ENCODE measurements at regions not wholly inside any gene's neighbourhood (a gene's known extent, or its start where the extent isn't known, plus 50 kb on each side); places are given as distances from the start of the nearest gene placed in this dataset.

GRCh38 chr22:49031746-49032330 is 795.8 kb downstream of the BRD1 start:
- DNase-seq (ENCODE audit: low spot score): no peak

GRCh38 chr22:49028111-49028510 is 799.6 kb downstream of the BRD1 start:
- DNase-seq (ENCODE audit: low spot score): no peak

GRCh38 chr22:49027368-49027670 is 800.4 kb downstream of the BRD1 start:
- DNase-seq (ENCODE audit: low spot score): no peak

- no peak for DNase-seq (ENCODE audit: low spot score)
Observed at GRCh38 chr22:49026494-49027367, 800.9 kb downstream of the BRD1 start.

DNA sequence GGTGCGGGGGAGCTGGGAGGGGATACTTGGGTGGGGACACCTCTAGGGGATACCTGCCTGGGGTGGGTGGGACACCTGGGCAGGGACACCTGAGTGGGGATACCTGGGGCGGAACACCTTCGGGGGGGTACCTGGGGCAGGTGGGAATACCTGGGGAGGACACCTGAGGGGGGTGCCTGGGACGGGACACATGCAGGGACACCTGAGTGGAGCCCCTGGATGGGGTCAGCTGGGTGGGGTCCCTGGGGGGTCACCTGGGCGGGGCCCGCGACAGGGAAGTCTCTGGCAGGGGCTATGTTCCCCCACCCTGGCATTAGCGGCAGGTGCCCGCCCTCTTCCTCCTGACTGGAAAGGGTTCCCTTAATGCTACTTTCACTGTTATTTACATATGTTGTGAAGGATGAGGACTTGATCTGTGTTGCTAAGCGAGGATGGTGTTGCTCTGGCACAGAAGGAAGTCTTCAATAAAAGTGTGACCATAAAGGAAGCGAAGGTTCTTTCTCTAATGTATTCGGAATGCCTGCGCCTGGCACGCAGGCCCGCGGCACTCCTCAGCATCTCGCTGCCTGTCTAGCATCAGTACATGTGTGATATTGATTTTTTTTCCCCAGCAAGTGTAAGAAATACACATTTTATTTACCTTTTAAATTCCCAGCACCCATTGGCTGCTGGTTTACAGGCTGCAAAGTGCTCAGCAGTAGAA is 801.7 kb downstream of the BRD1 start:
- DNase-seq (ENCODE audit: low spot score): no peak

DNA sequence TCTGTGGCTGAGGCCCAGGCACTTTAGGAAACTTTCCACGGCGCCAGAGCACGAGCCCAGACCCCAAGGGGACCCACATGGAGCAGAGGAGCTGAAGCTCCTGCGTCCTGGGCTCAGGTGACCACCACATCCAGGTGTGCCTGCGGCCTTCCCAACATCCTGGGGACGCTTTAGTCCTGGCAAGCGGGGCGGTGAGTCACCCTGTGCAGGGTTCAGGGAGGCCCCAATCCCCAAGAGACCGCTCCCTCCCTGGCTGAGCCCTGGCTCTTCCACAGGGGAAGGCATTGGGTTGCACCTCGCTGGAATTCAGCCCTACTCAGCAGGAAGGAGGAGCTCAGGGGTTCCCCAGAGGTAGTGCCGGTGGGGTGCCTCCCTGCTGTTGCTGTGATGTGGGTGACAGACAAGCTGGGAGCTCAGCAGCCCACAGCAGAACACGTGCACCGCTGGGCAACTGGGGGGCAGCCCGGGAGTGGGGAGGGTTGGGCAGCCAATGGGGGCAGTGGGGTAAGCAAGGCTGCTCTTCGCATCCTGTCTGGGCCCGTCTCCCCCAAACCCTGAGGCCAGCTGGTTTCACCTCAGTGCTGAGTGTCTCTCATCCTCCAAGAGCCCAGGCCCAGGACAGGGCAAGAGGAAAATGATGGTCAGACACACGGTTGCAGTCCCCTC is 802.8 kb downstream of the BRD1 start:
- DNase-seq (ENCODE audit: low spot score): no peak

DNA sequence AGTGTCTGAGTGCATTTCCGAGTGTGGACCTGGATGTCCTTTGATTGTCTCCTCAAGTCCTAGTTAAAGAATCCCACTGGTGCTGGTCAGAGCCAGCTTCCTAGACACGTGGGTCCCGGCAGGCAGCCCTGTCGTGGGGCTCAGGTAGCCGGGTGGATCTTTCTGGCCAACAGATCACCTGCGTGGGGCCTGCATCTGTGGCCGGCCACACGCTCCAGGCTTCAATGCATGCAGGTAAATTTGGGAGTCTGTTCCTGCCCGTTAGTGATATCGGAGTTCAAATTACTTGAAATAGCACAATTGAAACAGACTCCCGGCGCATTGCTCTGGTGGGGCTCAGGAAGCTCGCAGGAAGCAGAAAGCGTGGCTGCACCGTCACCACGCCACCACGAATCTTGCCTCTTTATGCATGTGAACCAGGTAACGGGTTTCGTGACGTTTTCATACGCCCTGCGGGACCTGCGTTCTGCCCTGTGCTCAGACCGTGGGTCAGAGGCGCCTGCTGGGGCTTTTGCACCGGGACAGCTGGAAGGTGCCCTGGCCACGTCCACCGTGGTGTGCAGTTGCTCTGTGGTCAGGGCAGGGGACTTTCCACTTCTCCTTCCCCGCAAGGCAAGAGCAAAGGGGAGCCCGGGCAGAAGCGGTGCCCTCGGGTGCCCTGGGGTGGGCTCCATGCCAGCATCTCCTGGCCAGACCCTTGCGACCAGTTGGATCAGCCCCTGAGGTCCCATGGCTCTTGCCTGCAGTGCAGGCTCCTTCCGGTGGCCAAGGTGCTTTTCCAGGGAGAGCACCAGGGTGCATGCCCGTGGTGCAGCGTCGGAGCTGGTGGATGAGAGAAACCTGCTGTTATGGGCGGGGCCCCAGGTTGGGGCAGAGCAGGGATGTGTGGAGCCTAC is 803.5 kb downstream of the BRD1 start:
- no peak for DNase-seq (ENCODE audit: low spot score)

DNA sequence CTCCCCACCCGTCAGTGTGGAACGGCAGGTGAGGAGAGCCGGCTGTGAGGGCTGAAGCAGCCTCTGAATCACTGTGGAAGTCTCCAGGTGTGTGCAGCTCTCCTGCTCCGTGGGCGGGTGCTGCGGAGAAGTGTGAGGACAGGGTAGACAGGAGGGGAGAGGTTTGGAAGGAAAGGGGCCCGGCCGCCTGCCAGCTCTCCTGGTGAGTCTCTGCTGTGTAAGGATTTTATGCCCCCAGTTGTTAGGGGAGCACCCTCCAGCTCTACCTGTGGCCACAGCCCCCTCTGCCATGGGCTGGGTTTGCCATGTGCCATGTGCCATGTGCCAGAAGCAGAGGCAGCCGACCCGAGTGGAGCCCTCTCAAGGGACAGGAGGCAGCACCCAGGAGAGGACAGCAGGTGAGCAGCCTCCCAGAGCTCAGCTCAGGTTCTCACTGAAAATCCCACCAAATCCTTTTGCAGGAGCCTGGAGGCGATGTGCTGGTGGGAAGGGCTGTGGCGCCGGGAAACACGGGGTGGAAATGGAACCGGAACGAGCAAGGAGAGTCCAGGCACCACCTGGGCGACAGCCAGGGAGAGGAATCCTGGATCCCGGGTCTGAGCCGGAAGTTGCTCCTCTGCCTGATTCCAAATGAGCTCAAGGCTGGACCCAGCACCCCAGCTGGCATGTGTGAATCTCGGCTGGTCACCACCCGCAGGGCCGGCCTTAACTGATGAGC is 804.4 kb downstream of the BRD1 start:
- no peak for DNase-seq (ENCODE audit: low spot score)

- DNase-seq (ENCODE audit: low spot score): no peak
Observed at GRCh38 chr22:49022816-49023160, 804.9 kb downstream of the BRD1 start.

DNA sequence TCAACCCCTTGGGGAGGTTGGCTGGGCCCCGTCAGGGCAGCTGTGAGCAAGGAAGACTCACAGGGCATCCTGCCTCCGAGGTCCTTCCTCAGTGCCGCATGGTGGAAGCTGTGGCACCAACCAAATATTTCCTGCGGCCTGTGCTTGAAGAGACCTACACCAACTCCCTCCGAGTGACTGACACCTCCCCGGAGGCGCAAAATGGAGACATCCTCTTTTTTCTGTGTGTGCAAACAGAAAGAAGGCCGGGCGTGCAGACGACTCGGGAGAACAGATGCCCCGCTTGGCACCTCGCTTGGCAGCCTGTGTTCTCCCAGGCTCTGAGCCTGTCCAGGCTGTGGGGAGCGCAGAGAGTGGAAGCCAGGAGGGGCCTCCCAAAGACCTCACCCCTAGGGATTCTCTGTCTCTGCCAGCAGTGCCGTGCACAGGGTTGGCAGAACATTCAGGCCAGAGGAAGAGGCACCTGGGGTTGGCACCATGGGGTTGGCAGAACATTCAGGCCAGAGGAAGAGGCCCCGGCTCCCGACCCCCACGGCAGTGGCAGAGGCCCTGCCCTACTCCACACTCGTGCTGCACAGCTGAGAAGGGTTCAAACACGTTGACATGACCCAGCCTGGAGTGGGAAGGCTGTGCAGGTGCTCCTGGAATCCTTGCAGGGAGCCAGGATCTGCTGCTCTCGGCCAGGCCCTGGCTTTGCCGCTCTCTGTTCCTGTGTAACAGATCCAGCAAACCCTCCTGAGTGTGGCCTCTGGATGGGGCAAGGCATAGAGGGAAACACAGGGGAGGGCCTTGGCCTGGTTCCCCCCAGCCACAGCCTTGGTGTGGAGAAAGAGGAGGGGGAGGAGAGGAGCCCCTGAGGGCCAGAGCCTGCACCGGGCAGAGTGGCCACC is 805.5 kb downstream of the BRD1 start:
- no peak for DNase-seq (ENCODE audit: low spot score)

GRCh38 chr22:49021131-49021925 is 806.3 kb downstream of the BRD1 start:
- DNase-seq (ENCODE audit: low spot score): no peak

DNA sequence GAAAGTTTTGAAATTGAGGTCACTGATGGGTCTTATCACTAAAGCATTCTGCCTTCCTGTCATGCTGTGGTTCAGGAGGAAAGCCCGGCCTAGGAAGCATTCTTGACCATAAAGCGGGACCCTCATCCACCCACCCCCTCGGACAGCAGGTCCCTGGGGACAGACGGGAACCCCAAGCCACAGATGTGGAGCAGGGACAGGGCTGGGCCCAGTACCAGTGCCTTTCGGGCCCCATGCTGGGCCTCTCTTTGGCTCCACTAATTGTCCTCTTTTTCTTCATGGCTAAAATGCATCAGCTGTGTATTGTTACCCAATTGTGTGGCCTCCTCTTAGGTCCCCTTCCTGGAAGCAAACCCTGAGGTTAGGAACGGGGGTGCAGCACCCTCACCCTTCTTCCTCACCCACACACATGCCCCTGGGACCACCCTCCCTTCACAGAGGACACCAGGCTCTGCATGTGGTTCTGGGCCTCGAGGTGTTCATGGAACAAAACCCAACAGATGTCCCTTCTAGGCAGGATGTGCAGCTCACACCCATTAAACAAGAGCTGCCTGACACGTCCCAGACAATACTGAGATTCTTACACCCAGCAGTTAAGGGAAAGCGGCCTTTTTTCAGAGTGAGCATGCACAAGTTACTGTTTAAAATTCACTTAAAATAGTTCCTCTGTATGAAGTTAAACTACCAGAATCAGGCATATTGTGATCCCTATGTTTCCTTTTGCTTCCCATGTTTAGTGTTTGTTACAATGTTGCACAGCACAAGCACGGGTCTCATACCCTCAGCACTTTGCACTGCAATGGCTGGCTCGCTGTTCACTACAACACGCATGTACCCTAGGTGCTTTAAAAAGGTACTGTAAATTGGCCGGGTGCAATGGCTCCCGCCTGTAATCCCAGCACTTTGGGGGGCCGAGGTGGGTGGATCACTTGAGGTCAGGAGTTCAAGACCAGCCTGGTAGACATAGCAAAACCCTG is 807.6 kb downstream of the BRD1 start:
- DNase-seq (ENCODE audit: low spot score): no peak

DNA sequence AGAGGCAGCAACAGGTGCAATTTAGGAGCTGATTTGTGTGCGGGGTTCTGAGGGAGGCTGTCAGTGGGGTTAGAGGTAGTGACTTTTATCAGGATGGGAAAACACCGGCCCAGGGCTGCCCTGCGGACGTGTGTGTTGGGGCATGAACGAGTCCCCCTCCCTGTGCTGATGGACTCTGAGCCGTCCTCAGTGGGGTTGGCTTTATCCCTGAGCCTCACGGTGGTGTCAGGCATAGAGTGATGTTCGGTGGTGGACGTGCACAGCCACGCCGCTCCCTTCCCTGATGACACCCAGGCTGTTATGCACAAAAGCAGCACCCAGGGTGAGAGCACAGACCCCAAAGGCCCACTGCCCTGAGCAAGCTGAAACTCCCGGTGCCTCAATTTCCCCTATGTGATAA is 809.1 kb downstream of the BRD1 start:
- DNase-seq (ENCODE audit: low spot score): no peak

DNA sequence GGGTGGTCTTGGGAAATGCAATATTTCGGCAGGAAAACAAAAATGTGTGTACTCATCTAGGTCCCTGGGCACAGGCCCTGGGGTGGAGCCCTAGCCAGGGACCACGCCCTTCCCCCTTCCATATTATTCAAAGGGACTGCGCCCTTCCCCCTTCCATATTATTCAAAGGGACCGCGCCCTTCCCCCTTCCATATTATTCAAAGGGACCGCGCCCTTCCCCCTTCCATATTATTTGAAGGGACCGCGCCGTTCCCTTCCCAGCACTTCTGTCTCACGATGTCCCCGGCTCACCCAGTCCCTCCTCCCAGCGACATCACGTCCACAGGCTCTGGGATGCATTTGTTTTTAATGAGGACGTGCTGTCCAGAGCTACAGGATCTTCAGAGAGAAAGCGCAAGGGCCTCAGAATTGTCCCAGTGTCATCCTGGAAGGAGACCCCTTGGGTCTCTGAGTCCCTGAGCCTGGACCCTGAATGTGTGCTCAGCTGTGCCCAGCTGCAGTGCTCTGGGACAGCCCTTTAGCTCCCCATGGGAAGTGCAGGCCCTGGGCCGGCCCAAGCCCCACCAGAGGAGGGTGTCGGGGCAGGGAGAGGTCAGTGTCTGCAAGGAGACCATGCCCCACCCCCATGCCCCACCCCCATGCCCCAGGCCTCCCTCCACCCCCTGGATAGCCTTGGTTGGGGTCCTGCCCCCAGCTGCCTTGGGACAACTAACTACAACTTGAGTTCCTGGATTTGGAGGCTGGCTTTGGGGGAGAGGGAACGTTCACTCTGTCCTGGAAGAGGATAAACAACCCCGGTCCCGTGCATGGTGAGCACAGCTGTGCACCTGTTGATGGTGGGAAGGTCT is 810.0 kb downstream of the BRD1 start:
- DNase-seq (ENCODE audit: low spot score): no peak

DNA sequence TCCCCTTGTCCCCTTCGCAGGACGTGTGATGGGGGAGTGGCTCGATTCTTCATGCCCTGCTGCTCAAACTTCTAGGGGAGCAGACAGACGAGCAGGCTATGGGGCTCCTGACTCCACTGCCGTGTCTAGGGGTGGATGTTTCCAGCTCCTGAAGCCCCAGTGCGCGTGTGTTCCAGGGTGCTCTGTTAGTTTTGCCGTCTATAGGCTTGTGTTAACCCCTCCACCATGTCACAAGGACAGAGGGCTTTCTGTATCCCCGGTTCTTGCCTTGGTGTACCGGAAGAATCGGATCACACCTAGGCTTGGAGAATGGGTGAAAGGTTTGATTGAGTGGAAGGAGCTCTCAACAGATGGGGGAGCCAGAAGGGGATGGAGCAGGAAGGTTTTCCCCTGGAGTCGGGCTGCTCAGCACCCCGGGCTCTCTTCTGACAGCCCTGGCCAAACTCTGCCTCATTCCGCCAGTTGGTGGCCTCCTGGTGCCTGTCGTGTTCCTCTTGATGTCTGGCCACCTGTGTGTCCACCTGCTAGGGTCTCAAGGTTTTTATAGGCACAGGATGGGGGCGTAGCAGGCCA is 810.7 kb downstream of the BRD1 start:
- no peak for DNase-seq (ENCODE audit: low spot score)

GRCh38 chr22:49015993-49016908 is 811.4 kb downstream of the BRD1 start:
- no peak for DNase-seq (ENCODE audit: low spot score)
